Lower leg skin (tissue), 3 donors: ENCODE measurements at regions not wholly inside any gene's neighbourhood (a gene's known extent, or its start where the extent isn't known, plus 50 kb on each side); places are given as distances from the start of the nearest gene placed in this dataset.

Experiments used
- CTCF ChIP-seq, 3 donors: fragments of 450-650 bp; IDR thresholded peaks; one replicate each; pipeline ENCODE4 v1.5.1; 2016; ENCODE audit warnings: antibody characterized with exemption in 3 of 3, mild to moderate bottlenecking in 3 of 3, moderate library complexity in 2 of 3
- POLR2A ChIP-seq, 2 donors: fragments of 450-650 bp; IDR thresholded peaks; one replicate each; pipeline ENCODE4 v1.6.1; 2016 to 2017; ENCODE audit warnings: antibody characterized with exemption in 2 of 2, mild to moderate bottlenecking in 1 of 2, moderate library complexity in 1 of 2

GRCh38 chr13:89628567-89628966, 1718.9 kb upstream of the MIR17HG start:
- TF ChIP-seq POLR2A (IDR thresholded peaks at IDR 0.05), result no peak
- no peak for TF ChIP-seq CTCF (IDR thresholded peaks at IDR 0.05)
